Transverse colon (tissue), 4 donors: ENCODE measurements at regions not wholly inside any gene's neighbourhood (a gene's known extent, or its start where the extent isn't known, plus 50 kb on each side); places are given as distances from the start of the nearest gene placed in this dataset.

Experiments
- CTCF ChIP-seq, 5 experiments: fragments of 200-600 bp in 3 of 5; fragments of 450-650 bp in 2 of 5; sonication (generic) in 3 of 5; IDR thresholded peaks; 1 replicate in 2 of 5; 2 replicates in 3 of 5; pipeline ENCODE4 v1.5.1; 2016 to 2017; ENCODE audit warnings: antibody characterized with exemption in 5 of 5, inconsistent platforms in 3 of 5, mild to moderate bottlenecking in 2 of 5, moderate library complexity in 1 of 5
- POLR2A ChIP-seq: fragments of 450-650 bp; IDR thresholded peaks from one replicate; pipeline ENCODE4 v1.6.1; 2016; ENCODE audit warnings: antibody characterized with exemption, mild to moderate bottlenecking, moderate library complexity
- POLR2AphosphoS5 ChIP-seq, 3 donors: sonication (generic); formaldehyde crosslinking; IDR thresholded peaks; one replicate each; pipeline ENCODE4 v1.6.1; 2016; ENCODE audit warnings: antibody characterized with exemption in 3 of 3

- no peak for TF ChIP-seq POLR2A
- no peak for TF ChIP-seq POLR2AphosphoS5 (IDR thresholded peaks at IDR 0.05)
- no peak for TF ChIP-seq CTCF (IDR thresholded peaks at IDR 0.05)
Observed at GRCh38 chr6:76697585-76697984, 625.1 kb upstream of the IMPG1 start.
